ENCODE measurements at regions not wholly inside any gene's neighbourhood (a gene's known extent, or its start where the extent isn't known, plus 50 kb on each side); places are given as distances from the start of the nearest gene placed in this dataset.

DNA sequence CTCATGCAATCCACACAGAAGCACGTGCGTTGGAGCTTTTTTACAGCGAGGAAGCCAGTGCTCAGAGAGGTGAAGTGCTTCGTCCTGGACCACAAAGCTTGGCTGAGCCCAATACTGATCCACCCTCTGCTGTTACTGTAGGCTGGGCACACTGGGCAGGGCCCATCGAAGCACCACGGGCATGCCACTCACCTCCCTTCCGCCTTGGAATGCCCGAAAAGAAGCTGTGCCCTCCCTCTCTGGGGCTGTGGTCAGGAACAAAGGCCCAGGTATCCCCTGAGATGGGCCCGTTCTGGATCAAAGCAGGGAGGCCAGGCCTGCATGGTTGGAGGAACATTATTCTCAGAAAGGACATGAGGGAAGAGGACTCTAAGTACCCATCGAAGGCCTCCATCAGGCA lies 206.7 kb upstream of the C1orf174 start:
- H3K9me3 ChIP-seq (ENCODE audit: insufficient read depth, low read depth, low read length) = no peaks in the 10 kb centered on the region
- H2BK120ac ChIP-seq (ENCODE audit: insufficient read depth, low read length, poor library complexity) = no peak overlapping the region
- H4K8ac ChIP-seq (ENCODE audit: low read depth, low read length) = no peak overlapping the region
- no peak overlapping the region for H2BK12ac ChIP-seq (ENCODE audit: low read length)
- no peak overlapping the region for H3K4ac ChIP-seq (ENCODE audit: low read depth, low read length)
- no peaks in the 10 kb centered on the region for H3K79me1 ChIP-seq (ENCODE audit: low read length)
- no peak overlapping the region for H2AFZ ChIP-seq (ENCODE audit: insufficient read depth, low read length, poor library complexity)
- no peak overlapping the region for H3K4me3 ChIP-seq (ENCODE audit: low read depth, low read length)
- H3K4me2 ChIP-seq (ENCODE audit: low read length) = no peak overlapping the region
- H4K91ac ChIP-seq (ENCODE audit: low read depth, low read length) = no peak overlapping the region
- H3K9ac ChIP-seq (ENCODE audit: low read length) = no peak overlapping the region
- H3K23ac ChIP-seq (ENCODE audit: low read length) = no peak overlapping the region
- peaks cover 0 to 2% of the 10 kb centered on the region in 2 experiments for H3K4me1 ChIP-seq (ENCODE audit: control insufficient read depth in 1 of 2, insufficient read depth in 2 of 2, low read length in 2 of 2)
- no peak for DNase-seq
- no peak overlapping the region for H2AK5ac ChIP-seq (ENCODE audit: low read length)
- no peak overlapping the region for H4K12ac ChIP-seq (ENCODE audit: low read depth, low read length)
- no peaks in the 10 kb centered on the region for H3K27me3 ChIP-seq (ENCODE audit: insufficient read depth, low read length)
- no peaks in the 10 kb centered on the region for H3K36me3 ChIP-seq (ENCODE audit: control insufficient read depth in 1 of 2, insufficient read depth in 2 of 2, low read length in 2 of 2)
- no peak overlapping the region for H3K14ac ChIP-seq (ENCODE audit: low read length)
- no peak overlapping the region for H3K27ac ChIP-seq (ENCODE audit: low read depth, low read length)
- H3K79me2 ChIP-seq (ENCODE audit: control insufficient read depth, insufficient read depth, low read length, poor library complexity) = no peaks in the 10 kb centered on the region
- no peak overlapping the region for H3K18ac ChIP-seq (ENCODE audit: low read length)
- no peak overlapping the region for H2BK5ac ChIP-seq (ENCODE audit: low read depth, low read length, poor library complexity)
- no CpG with 5 or more reads among the region's 10 CpGs for WGBS (ENCODE audit: extremely low coverage, insufficient coverage, insufficient read length)

DNA sequence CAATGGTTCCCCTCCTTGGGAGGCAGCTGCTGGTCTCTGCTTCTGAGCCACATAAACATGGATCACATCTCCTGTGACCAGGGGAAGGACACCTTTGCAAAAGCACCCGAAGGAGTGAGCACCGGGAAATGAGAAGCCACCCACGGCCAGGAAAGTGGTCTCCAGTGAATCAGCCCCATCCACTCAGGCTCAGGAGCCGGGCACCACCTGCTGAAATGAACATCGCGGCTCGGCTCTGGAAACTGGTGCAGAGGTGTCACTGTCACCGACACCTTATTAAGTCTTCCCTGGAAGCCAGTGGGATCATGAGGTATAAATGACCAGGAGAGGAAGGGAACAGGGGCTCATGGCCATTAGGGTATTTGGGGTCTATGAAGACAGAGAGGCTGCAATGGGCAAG lies 207.2 kb upstream of the C1orf174 start:
- H3K79me1 ChIP-seq (ENCODE audit: low read length) = no peaks in the 10 kb centered on the region
- no peak overlapping the region for H3K23ac ChIP-seq (ENCODE audit: low read length)
- no peak overlapping the region for H4K91ac ChIP-seq (ENCODE audit: low read depth, low read length)
- no peak overlapping the region for H2AK5ac ChIP-seq (ENCODE audit: low read length)
- no peak overlapping the region for H4K12ac ChIP-seq (ENCODE audit: low read depth, low read length)
- no peaks in the 10 kb centered on the region for H3K27me3 ChIP-seq (ENCODE audit: insufficient read depth, low read length)
- H3K9ac ChIP-seq (ENCODE audit: low read length) = no peak overlapping the region
- H3K18ac ChIP-seq (ENCODE audit: low read length) = no peak overlapping the region
- WGBS (ENCODE audit: extremely low coverage, insufficient coverage, insufficient read length) = no CpG with 5 or more reads among the region's 8 CpGs
- H3K79me2 ChIP-seq (ENCODE audit: control insufficient read depth, insufficient read depth, low read length, poor library complexity) = no peaks in the 10 kb centered on the region
- H4K8ac ChIP-seq (ENCODE audit: low read depth, low read length) = no peak overlapping the region
- H2AFZ ChIP-seq (ENCODE audit: insufficient read depth, low read length, poor library complexity) = no peak overlapping the region
- H3K14ac ChIP-seq (ENCODE audit: low read length) = no peak overlapping the region
- no peak overlapping the region for H2BK120ac ChIP-seq (ENCODE audit: insufficient read depth, low read length, poor library complexity)
- H2BK5ac ChIP-seq (ENCODE audit: low read depth, low read length, poor library complexity) = no peak overlapping the region
- no peak overlapping the region for H3K4ac ChIP-seq (ENCODE audit: low read depth, low read length)
- peaks cover 0 to 2% of the 10 kb centered on the region in 2 experiments for H3K4me1 ChIP-seq (ENCODE audit: control insufficient read depth in 1 of 2, insufficient read depth in 2 of 2, low read length in 2 of 2)
- H3K4me3 ChIP-seq (ENCODE audit: low read depth, low read length) = no peak overlapping the region
- H3K36me3 ChIP-seq (ENCODE audit: control insufficient read depth in 1 of 2, insufficient read depth in 2 of 2, low read length in 2 of 2) = no peaks in the 10 kb centered on the region
- no peak overlapping the region for H2BK12ac ChIP-seq (ENCODE audit: low read length)
- H3K4me2 ChIP-seq (ENCODE audit: low read length) = no peak overlapping the region
- no peaks in the 10 kb centered on the region for H3K9me3 ChIP-seq (ENCODE audit: insufficient read depth, low read depth, low read length)
- no peak for DNase-seq
- H3K27ac ChIP-seq (ENCODE audit: low read depth, low read length) = no peak overlapping the region

DNA sequence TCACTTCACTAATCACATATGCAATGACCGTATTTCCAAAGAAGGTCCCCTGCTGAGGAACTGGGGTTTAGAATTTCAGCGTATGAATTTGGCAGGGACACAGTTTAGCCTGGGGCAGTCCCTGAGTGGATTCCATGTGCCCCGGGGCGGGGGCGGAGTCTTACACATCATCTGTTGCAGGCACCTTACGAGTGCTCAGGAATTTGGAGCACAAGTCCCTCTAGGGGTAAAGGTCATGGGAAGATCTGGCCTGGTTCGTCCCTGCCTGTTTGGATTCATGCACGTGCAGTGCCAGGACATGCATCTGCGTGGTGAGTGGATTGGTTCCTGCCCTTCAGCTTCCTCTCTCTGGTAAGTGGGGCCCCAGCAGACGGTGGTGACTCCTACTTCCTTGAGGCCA lies 208.3 kb upstream of the C1orf174 start:
- Histone ChIP-seq H3K27me3 (ENCODE audit: insufficient read depth, low read length) (no peaks in the 10 kb centered on the region), H3K4me2 (ENCODE audit: low read length) (no peak overlapping the region), H4K12ac (ENCODE audit: low read depth, low read length) (no peak overlapping the region), H3K79me2 (ENCODE audit: control insufficient read depth, insufficient read depth, low read length, poor library complexity) (no peaks in the 10 kb centered on the region), H3K18ac (ENCODE audit: low read length) (no peak overlapping the region), H2BK5ac (ENCODE audit: low read depth, low read length, poor library complexity) (no peak overlapping the region), H4K8ac (ENCODE audit: low read depth, low read length) (no peak overlapping the region), H3K4me3 (ENCODE audit: low read depth, low read length) (no peak overlapping the region), H3K27ac (ENCODE audit: low read depth, low read length) (no peak overlapping the region), H3K4ac (ENCODE audit: low read depth, low read length) (no peak overlapping the region), H3K79me1 (ENCODE audit: low read length) (no peaks in the 10 kb centered on the region), H3K36me3 (ENCODE audit: control insufficient read depth in 1 of 2, insufficient read depth in 2 of 2, low read length in 2 of 2) (no peaks in the 10 kb centered on the region), H3K14ac (ENCODE audit: low read length) (no peak overlapping the region), H3K4me1 (ENCODE audit: control insufficient read depth in 1 of 2, insufficient read depth in 2 of 2, low read length in 2 of 2) (peaks cover 0 to 2% of the 10 kb centered on the region in 2 experiments), H2AFZ (ENCODE audit: insufficient read depth, low read length, poor library complexity) (no peak overlapping the region), H2BK12ac (ENCODE audit: low read length) (no peak overlapping the region), H3K23ac (ENCODE audit: low read length) (no peak overlapping the region), H3K9me3 (ENCODE audit: insufficient read depth, low read depth, low read length) (no peaks in the 10 kb centered on the region), H4K91ac (ENCODE audit: low read depth, low read length) (no peak overlapping the region), H2BK120ac (ENCODE audit: insufficient read depth, low read length, poor library complexity) (no peak overlapping the region), H3K9ac (ENCODE audit: low read length) (no peak overlapping the region), H2AK5ac (ENCODE audit: low read length) (no peak overlapping the region)
- peak; percentile 55 to 75 for DNase-seq
- WGBS (ENCODE audit: extremely low coverage, insufficient coverage, insufficient read length) = no CpG with 5 or more reads among the region's 10 CpGs

DNA sequence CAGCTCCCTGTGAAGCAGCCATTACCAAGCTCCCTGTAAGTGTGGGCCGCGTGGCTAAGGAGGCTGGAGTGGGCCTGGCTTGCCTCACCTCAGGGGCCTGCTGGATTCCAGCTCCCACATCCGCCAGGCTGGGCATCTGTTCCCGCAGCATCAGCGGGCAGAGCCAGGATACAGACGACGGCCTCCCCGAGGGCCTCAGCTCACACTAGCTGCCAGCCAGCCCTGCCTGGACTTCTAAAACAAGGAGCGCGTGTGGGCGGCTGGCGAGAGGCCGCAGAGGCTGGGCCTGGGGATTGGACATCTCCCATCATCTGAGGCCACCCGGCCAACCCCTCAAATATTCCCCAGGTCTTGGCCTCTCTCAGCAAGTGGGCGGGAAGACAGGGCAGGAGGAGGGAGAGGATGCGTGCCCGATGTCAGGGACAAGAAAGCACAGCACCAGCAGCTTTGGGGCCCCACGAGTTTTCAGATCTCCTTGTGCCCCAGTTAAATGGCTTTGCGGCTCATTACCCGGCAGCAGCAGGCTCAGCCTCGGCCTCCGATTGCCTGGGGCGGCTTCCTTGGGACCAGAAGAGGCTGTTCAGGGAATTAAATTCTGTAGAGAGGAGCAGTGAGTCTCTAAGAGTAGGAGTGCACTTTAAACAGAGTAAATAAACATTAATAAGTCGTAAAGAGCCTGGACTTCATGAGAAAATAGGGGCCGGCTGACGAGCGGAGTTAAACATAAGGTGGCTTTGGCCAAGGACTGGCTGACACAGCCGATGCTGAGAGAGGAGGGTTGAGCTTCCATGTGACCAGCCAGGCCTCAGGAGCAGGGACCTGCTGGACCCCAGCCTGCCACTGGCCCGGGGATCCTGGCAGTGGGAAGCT lies 208.9 kb upstream of the C1orf174 start:
- Histone ChIP-seq H3K27me3 (ENCODE audit: insufficient read depth, low read length) (no peaks in the 10 kb centered on the region), H3K4me1 (ENCODE audit: control insufficient read depth in 1 of 2, insufficient read depth in 2 of 2, low read length in 2 of 2) (peaks cover 0 to 2% of the 10 kb centered on the region in 2 experiments), H3K36me3 (ENCODE audit: control insufficient read depth in 1 of 2, insufficient read depth in 2 of 2, low read length in 2 of 2) (no peaks in the 10 kb centered on the region), H3K4ac (ENCODE audit: low read depth, low read length) (no peak overlapping the region), H4K12ac (ENCODE audit: low read depth, low read length) (no peak overlapping the region), H4K8ac (ENCODE audit: low read depth, low read length) (no peak overlapping the region), H3K14ac (ENCODE audit: low read length) (no peak overlapping the region), H3K4me3 (ENCODE audit: low read depth, low read length) (no peak overlapping the region), H3K79me2 (ENCODE audit: control insufficient read depth, insufficient read depth, low read length, poor library complexity) (no peaks in the 10 kb centered on the region), H3K79me1 (ENCODE audit: low read length) (no peaks in the 10 kb centered on the region), H2BK12ac (ENCODE audit: low read length) (no peak overlapping the region), H3K23ac (ENCODE audit: low read length) (no peak overlapping the region), H4K91ac (ENCODE audit: low read depth, low read length) (no peak overlapping the region), H2BK5ac (ENCODE audit: low read depth, low read length, poor library complexity) (no peak overlapping the region), H2AK5ac (ENCODE audit: low read length) (no peak overlapping the region), H3K27ac (ENCODE audit: low read depth, low read length) (no peak overlapping the region), H3K9ac (ENCODE audit: low read length) (no peak overlapping the region), H3K4me2 (ENCODE audit: low read length) (no peak overlapping the region), H2AFZ (ENCODE audit: insufficient read depth, low read length, poor library complexity) (no peak overlapping the region), H3K9me3 (ENCODE audit: insufficient read depth, low read depth, low read length) (peaks cover 2% of the 10 kb centered on the region), H2BK120ac (ENCODE audit: insufficient read depth, low read length, poor library complexity) (no peak overlapping the region), H3K18ac (ENCODE audit: low read length) (no peak overlapping the region)
- no CpG with 5 or more reads among the region's 29 CpGs for WGBS (ENCODE audit: extremely low coverage, insufficient coverage, insufficient read length)
- peak; percentile 44 for DNase-seq

Data from trophoblast cell (in vitro differentiated cells and primary cell).